ENCODE measurements at regions not wholly inside any gene's neighbourhood (a gene's known extent, or its start where the extent isn't known, plus 50 kb on each side); places are given as distances from the start of the nearest gene placed in this dataset.
"Not testable (repeated sequence)": the region's sequence is repeated elsewhere in the genome, so short reads cannot be mapped to it uniquely, and the experiment has no call there.

DNA sequence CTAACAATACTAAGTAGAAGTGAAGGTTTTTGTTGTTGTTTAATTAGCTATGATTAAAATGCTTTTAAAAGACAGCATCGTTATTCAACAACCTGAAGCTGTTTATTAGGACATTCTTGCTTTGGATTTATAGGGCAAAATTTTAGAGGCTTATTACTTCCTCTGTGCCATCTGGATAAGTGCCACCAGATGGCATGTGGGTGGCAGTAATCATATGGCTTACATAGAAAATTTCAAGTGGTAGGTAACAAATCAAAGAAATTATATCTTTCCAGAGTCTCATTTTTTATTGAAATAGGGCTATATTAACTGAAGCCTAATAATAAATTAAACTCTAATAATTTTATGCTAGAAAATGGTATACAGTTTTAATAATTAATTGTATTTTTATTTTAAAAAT, 83.3 kb upstream of the HTR2C start:
- Mint-ChIP-seq H3K36me3 (ENCODE audit: low read depth) (no peaks in the 10 kb centered on the region), H3K4me3 (no peak overlapping the region), H3K9me3 (no peaks in the 10 kb centered on the region), H3K4me1 (no peaks in the 10 kb centered on the region), H3K27ac (no peak overlapping the region), H3K27me3 (ENCODE audit: low read depth) (no peaks in the 10 kb centered on the region)
- TF ChIP-seq, protein P1, sequence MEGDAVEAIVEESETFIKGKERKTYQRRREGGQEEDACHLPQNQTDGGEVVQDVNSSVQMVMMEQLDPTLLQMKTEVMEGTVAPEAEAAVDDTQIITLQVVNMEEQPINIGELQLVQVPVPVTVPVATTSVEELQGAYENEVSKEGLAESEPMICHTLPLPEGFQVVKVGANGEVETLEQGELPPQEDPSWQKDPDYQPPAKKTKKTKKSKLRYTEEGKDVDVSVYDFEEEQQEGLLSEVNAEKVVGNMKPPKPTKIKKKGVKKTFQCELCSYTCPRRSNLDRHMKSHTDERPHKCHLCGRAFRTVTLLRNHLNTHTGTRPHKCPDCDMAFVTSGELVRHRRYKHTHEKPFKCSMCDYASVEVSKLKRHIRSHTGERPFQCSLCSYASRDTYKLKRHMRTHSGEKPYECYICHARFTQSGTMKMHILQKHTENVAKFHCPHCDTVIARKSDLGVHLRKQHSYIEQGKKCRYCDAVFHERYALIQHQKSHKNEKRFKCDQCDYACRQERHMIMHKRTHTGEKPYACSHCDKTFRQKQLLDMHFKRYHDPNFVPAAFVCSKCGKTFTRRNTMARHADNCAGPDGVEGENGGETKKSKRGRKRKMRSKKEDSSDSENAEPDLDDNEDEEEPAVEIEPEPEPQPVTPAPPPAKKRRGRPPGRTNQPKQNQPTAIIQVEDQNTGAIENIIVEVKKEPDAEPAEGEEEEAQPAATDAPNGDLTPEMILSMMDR (IDR thresholded peaks at IDR 0.05; ENCODE audit: unreplicated experiment in 3 of 3): peak in 1 of 3 experiments; percentile 8

- H3K27me3 Mint-ChIP-seq (ENCODE audit: low read depth): no peaks in the 10 kb centered on the region
- H3K36me3 Mint-ChIP-seq (ENCODE audit: low read depth): no peaks in the 10 kb centered on the region
- no peaks in the 10 kb centered on the region for H3K4me1 Mint-ChIP-seq
- H3K4me3 Mint-ChIP-seq: no peak overlapping the region
- H3K27ac Mint-ChIP-seq: no peak overlapping the region
- TF ChIP-seq, protein P1 (IDR thresholded peaks at IDR 0.05; ENCODE audit: unreplicated experiment in 3 of 3): no peak
- no peaks in the 10 kb centered on the region for H3K9me3 Mint-ChIP-seq
These were observed 75.1 kb upstream of the HTR2C start for GRCh38 chrX:114508756-114509155.

DNA sequence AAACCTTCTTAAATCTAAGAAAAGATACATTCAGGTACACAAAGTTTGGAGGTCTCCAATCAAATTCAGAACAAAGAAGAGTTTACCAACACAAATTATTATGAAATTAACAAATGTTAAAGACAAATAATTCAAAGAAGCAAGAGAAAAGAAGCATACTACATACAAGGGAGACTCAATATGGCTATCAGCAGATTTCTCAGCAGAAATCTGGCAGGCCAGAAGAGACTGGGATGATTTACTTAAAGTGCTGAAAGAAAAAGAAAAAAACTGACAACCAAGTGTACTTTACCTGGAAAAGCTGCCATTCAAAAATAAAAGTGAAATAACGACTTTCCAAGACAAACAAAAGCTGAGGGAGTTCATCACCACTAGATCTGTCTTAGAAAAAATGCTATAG, 64.4 kb upstream of the HTR2C start:
- TF ChIP-seq, protein P1 (IDR thresholded peaks at IDR 0.05; ENCODE audit: unreplicated experiment in 3 of 3): no peak
- Mint-ChIP-seq H3K9me3 (peaks cover 33% of the 10 kb centered on the region), H3K27ac (no peak overlapping the region), H3K36me3 (ENCODE audit: low read depth) (no peaks in the 10 kb centered on the region), H3K4me3 (no peak overlapping the region), H3K27me3 (ENCODE audit: low read depth) (no peaks in the 10 kb centered on the region), H3K4me1 (no peaks in the 10 kb centered on the region)

GRCh38 chrX:114520701-114521100, 63.2 kb upstream of the HTR2C start:
- not testable (repeated sequence) for H3K27ac Mint-ChIP-seq; H3K4me1 Mint-ChIP-seq; H3K27me3 Mint-ChIP-seq (ENCODE audit: low read depth); H3K36me3 Mint-ChIP-seq (ENCODE audit: low read depth); H3K4me3 Mint-ChIP-seq
- peaks cover 33% of the 10 kb centered on the region for H3K9me3 Mint-ChIP-seq

DNA sequence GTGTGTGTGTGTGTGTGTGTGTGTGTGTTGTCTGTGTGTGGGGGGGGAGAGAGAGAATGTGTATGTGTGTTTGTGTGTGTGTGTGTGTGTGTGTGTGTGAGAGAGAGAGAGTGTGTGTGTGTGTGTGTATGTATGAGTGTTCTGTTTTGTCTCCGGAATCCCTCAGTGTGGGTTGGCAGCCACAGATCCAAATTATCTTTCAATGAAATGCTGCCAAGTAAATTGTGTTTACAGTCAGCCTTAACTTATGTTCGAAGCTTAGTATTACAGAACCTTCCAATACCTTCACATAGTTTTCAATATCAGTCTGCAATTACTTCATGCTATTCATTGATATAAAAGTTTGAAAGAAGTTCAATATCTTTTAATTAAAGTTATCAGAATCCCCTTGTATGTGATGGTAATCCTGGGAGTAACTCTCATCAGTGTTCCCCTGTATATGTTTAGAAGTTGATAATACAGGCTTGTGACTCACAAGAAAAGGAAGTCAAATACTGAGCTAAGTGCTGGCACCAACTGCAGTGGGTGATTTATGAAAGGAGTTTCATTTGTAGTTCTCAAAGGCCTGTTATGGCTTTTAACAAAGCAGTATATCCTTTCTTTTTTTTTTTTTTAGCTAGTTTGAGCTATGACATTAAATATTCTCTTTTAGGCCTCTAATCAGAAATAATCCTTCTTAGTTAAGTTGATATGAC, 51.6 kb upstream of the HTR2C start:
- TF ChIP-seq, protein P1 (IDR thresholded peaks at IDR 0.05; ENCODE audit: unreplicated experiment in 3 of 3): no peak
- Mint-ChIP-seq H3K36me3 (ENCODE audit: low read depth) (no peaks in the 10 kb centered on the region), H3K27me3 (ENCODE audit: low read depth) (no peaks in the 10 kb centered on the region), H3K9me3 (no peaks in the 10 kb centered on the region), H3K4me3 (no peak overlapping the region), H3K27ac (peak overlapping the region; percentile 15 to 43 (median 15)), H3K4me1 (peaks cover 5% of the 10 kb centered on the region)
